ENCODE measurements at regions not wholly inside any gene's neighbourhood (a gene's known extent, or its start where the extent isn't known, plus 50 kb on each side); places are given as distances from the start of the nearest gene placed in this dataset.
A peak's percentile ranks its signal among the peaks of the same experiment; 100 is the strongest.
"Not testable (repeated sequence)": the region's sequence is repeated elsewhere in the genome, so short reads cannot be mapped to it uniquely, and the experiment has no call there.

GRCh38 chr4:9703391-9703790 lies 78.0 kb upstream of the DRD5 start (continued):
- TF ChIP-seq ZNF24 (IDR thresholded peaks at IDR 0.05), result no peak
- TF ChIP-seq SMC3 (IDR thresholded peaks at IDR 0.05; ENCODE audit: borderline replicate concordance, low read length), result peak; percentile 41; the same call in 1 of the 2 replicates
- TF ChIP-seq SMARCA5 (IDR thresholded peaks at IDR 0.05), result no peak

- 36% methylated on average over 6 of the region's 6 CpGs for WGBS (ENCODE audit: insufficient coverage, insufficient replicate concordance, low lambda C conversion rate, missing lambda C conversion rate)
Measured at GRCh38 chr4:9704126-9704525, 77.3 kb upstream of the DRD5 start.

GRCh38 chr4:9704551-9705332 lies 76.7 kb upstream of the DRD5 start:
- Histone ChIP-seq H3K4me3 (no peak overlapping the region), H3K79me2 (ENCODE audit: control insufficient read depth, insufficient read depth, low read length) (no peaks in the 10 kb centered on the region), H4K20me1 (ENCODE audit: control insufficient read depth, insufficient read depth) (no peaks in the 10 kb centered on the region), H3K36me3 (ENCODE audit: control insufficient read depth in 2 of 2, insufficient read depth in 2 of 2, low read length in 1 of 2) (no peaks in the 10 kb centered on the region), H3K4me2 (ENCODE audit: control insufficient read depth, insufficient read depth) (no peak overlapping the region), H3K4me1 (ENCODE audit: control insufficient read depth, insufficient read depth, low read length) (no peaks in the 10 kb centered on the region), H3K9me3 (replicated peaks; ENCODE audit: control insufficient read depth, insufficient read depth, low read length) (no peaks in the 10 kb centered on the region), H3K27me3 (replicated peaks in 1 of 2; ENCODE audit: control insufficient read depth in 2 of 2, insufficient read depth in 2 of 2, low read length in 1 of 2) (no peaks in the 10 kb centered on the region), H3K9ac (ENCODE audit: control insufficient read depth, insufficient read depth, low read length) (no peak overlapping the region), H3K27ac (ENCODE audit: control insufficient read depth, insufficient read depth) (no peak overlapping the region), H2AFZ (ENCODE audit: control insufficient read depth, low read depth, low read length) (no peak overlapping the region)
- DNase-seq (ENCODE audit: low read depth, low spot score), result no peak
- CTCF ChIA-PET, result interaction anchor here (0.8 to 4.5 kb wide), 9 partner anchors 13 to 845 kb away, joined by 3 to 114 read pairs (median 3); no protein-coding TSS in a partner anchor
- intact Hi-C loops (cut with micrococcal nuclease; ENCODE audit: unreplicated experiment), result no loop called here
- ATAC-seq, result no peak
- POLR2A ChIA-PET, result no interaction called here
- in situ Hi-C loops (cut with MboI), result no loop called here
- no TSS peak for BruUV-seq (replicated peaks)
- FAIRE-seq, result no peak
- no peak for TF ChIP-seq FOXK2 (IDR thresholded peaks at IDR 0.05)
- 0 out of 6 replicates have a peak, but pooled peaks of 1 of the 3 experiments have one; percentile 5 for TF ChIP-seq CTCF (IDR thresholded peaks at IDR 0.05 in 2 of 3, conservative IDR thresholded peaks at IDR 0.05 in 1 of 3; ENCODE audit: control insufficient read depth in 2 of 3, extremely low read depth in 1 of 3, insufficient read depth in 1 of 3, low read depth in 3 of 3, low read length in 3 of 3)
- TF ChIP-seq SMAD1 (IDR thresholded peaks at IDR 0.05; ENCODE audit: low read depth, partially characterized antibody), result no peak
- TF ChIP-seq EGR1 (IDR thresholded peaks at IDR 0.05; ENCODE audit: borderline replicate concordance in 1 of 2, low read depth in 2 of 2, low read length in 2 of 2), result no peak
- RAD21 ChIA-PET (ENCODE audit: unreplicated experiment), result interaction anchor here (1.4 to 2.5 kb wide), 2 partner anchors 49 to 310 kb away, joined by 3 to 33 read pairs; no protein-coding TSS in a partner anchor
- SMC1A ChIA-PET (ENCODE audit: uncharacterized antibody, unreplicated experiment), result interaction anchor here (1.1 to 2.9 kb wide), 3 partner anchors 308 to 312 kb away, joined by 3 to 13 read pairs (median 3); no protein-coding TSS in a partner anchor
- WGBS (ENCODE audit: insufficient coverage, insufficient replicate concordance, low lambda C conversion rate, missing lambda C conversion rate), result 27% methylated on average over 8 of the region's 13 CpGs

More at GRCh38 chr4:9704126-9704525, 77.3 kb upstream of the DRD5 start:
- SMC1A ChIA-PET (ENCODE audit: uncharacterized antibody, unreplicated experiment), result interaction anchor here (0.8 to 2.9 kb wide), 5 partner anchors 306 to 312 kb away, joined by 3 to 27 read pairs (median 3); no protein-coding TSS in a partner anchor
- in situ Hi-C loops (cut with MboI); H3K9ac ChIP-seq (ENCODE audit: control insufficient read depth, insufficient read depth, low read length); H3K27me3 ChIP-seq (replicated peaks in 1 of 2; ENCODE audit: control insufficient read depth in 2 of 2, insufficient read depth in 2 of 2, low read length in 1 of 2); FAIRE-seq; H3K79me2 ChIP-seq (ENCODE audit: control insufficient read depth, insufficient read depth, low read length); H3K9me3 ChIP-seq (replicated peaks; ENCODE audit: control insufficient read depth, insufficient read depth, low read length); intact Hi-C loops (cut with micrococcal nuclease; ENCODE audit: unreplicated experiment); BruUV-seq (replicated peaks); DNase-seq (ENCODE audit: low read depth, low spot score); H3K4me1 ChIP-seq (ENCODE audit: control insufficient read depth, insufficient read depth, low read length); H2AFZ ChIP-seq (ENCODE audit: control insufficient read depth, low read depth, low read length); H4K20me1 ChIP-seq (ENCODE audit: control insufficient read depth, insufficient read depth); H3K36me3 ChIP-seq (ENCODE audit: control insufficient read depth in 2 of 2, insufficient read depth in 2 of 2, low read length in 1 of 2); H3K4me2 ChIP-seq (ENCODE audit: control insufficient read depth, insufficient read depth); ATAC-seq; POLR2A ChIA-PET; H3K27ac ChIP-seq (ENCODE audit: control insufficient read depth, insufficient read depth); H3K4me3 ChIP-seq: not testable (repeated sequence)
- CTCF ChIA-PET, result interaction anchor here (0.6 to 4.5 kb wide), 18 partner anchors 11 to 845 kb away, joined by 3 to 114 read pairs (median 4); no protein-coding TSS in a partner anchor
- RAD21 ChIA-PET (ENCODE audit: unreplicated experiment), result interaction anchor here (0.8 to 2.5 kb wide), 5 partner anchors 50 to 454 kb away, joined by 3 to 33 read pairs (median 3); no protein-coding TSS in a partner anchor
